ENCODE measurements at regions not wholly inside any gene's neighbourhood (a gene's known extent, or its start where the extent isn't known, plus 50 kb on each side); places are given as distances from the start of the nearest gene placed in this dataset.

- DNase-seq (peak in 1 of 10 donors; percentile 34), ATAC-seq (no peak)
- H3K4me1 Mint-ChIP-seq, result peaks cover 0 to 2% (median 0%) of the 10 kb centered on the region in 4 donors
- POLR2A ChIA-PET, result no interaction called here
- H3K27me3 Mint-ChIP-seq, result peaks cover 6 to 34% (median 28%) of the 10 kb centered on the region in 5 donors
- H3K27ac Mint-ChIP-seq, result peak overlapping the region in 1 of 10 donors; percentile 43
- no peak overlapping the region for H3K4me3 Mint-ChIP-seq
- H3K9me3 Mint-ChIP-seq, result no peaks in the 10 kb centered on the region
- no peaks in the 10 kb centered on the region for H3K36me3 Mint-ChIP-seq
These were observed 84.4 kb downstream of the PLXNA1 start for GRCh38 chr3:127067116-127067910.

- DNase-seq (peak in 1 of 10 donors; percentile 38), ATAC-seq (no peak)
- Mint-ChIP-seq H3K27ac (no peak overlapping the region), H3K4me3 (no peak overlapping the region), H3K9me3 (no peaks in the 10 kb centered on the region), H3K36me3 (no peaks in the 10 kb centered on the region), H3K4me1 (peaks cover 0 to 2% (median 0%) of the 10 kb centered on the region in 4 donors), H3K27me3 (peaks cover 3 to 31% (median 25%) of the 10 kb centered on the region in 5 donors)
- POLR2A ChIA-PET, result no interaction called here
These were observed 85.3 kb downstream of the PLXNA1 start for GRCh38 chr3:127068111-127068810.

- H3K27ac Mint-ChIP-seq, result no peak overlapping the region
These were observed 86.0 kb downstream of the PLXNA1 start for GRCh38 chr3:127068871-127069270.

GRCh38 chr3:127069814-127070440 lies 87.0 kb downstream of the PLXNA1 start:
- no peak overlapping the region for H3K27ac Mint-ChIP-seq
- no peaks in the 10 kb centered on the region for H3K36me3 Mint-ChIP-seq
- POLR2A ChIA-PET, result no interaction called here
- ATAC-seq (no peak), DNase-seq (no peak)
- no peak overlapping the region for H3K4me3 Mint-ChIP-seq
- no peaks in the 10 kb centered on the region for H3K9me3 Mint-ChIP-seq
- peaks cover 3 to 28% (median 19%) of the 10 kb centered on the region in 5 donors for H3K27me3 Mint-ChIP-seq
- H3K4me1 Mint-ChIP-seq, result peaks cover 0 to 3% (median 0%) of the 10 kb centered on the region in 4 donors

More at GRCh38 chr3:127068871-127069270, 86.0 kb downstream of the PLXNA1 start:
- ATAC-seq (no peak), DNase-seq (peak in 1 of 10 donors; percentile 18)
- Mint-ChIP-seq H3K4me1 (peaks cover 0 to 2% (median 0%) of the 10 kb centered on the region in 4 donors), H3K9me3 (no peaks in the 10 kb centered on the region), H3K36me3 (no peaks in the 10 kb centered on the region), H3K4me3 (no peak overlapping the region), H3K27me3 (peaks cover 3 to 30% (median 21%) of the 10 kb centered on the region in 5 donors)
- POLR2A ChIA-PET, result no interaction called here

- H3K36me3 Mint-ChIP-seq, result no peaks in the 10 kb centered on the region
- H3K4me1 Mint-ChIP-seq, result peaks cover 0 to 6% (median 0%) of the 10 kb centered on the region in 4 donors
- H3K27ac Mint-ChIP-seq, result no peak overlapping the region
- ATAC-seq (no peak), DNase-seq (peak in 1 of 10 donors; percentile 45)
- POLR2A ChIA-PET, result no interaction called here
- H3K27me3 Mint-ChIP-seq, result peaks cover 3 to 26% (median 16%) of the 10 kb centered on the region in 5 donors
- no peaks in the 10 kb centered on the region for H3K9me3 Mint-ChIP-seq
- no peak overlapping the region for H3K4me3 Mint-ChIP-seq
These were observed 87.9 kb downstream of the PLXNA1 start for GRCh38 chr3:127070776-127071175.

GRCh38 chr3:127071597-127072001 lies 88.7 kb downstream of the PLXNA1 start:
- peaks cover 0 to 6% (median 0%) of the 10 kb centered on the region in 4 donors for H3K4me1 Mint-ChIP-seq
- DNase-seq (peak in 1 of 10 donors; percentile 30), ATAC-seq (no peak)
- no peaks in the 10 kb centered on the region for H3K9me3 Mint-ChIP-seq
- no peak overlapping the region for H3K4me3 Mint-ChIP-seq
- H3K27ac Mint-ChIP-seq, result no peak overlapping the region
- no peaks in the 10 kb centered on the region for H3K36me3 Mint-ChIP-seq
- H3K27me3 Mint-ChIP-seq, result peaks cover 3 to 20% (median 9%) of the 10 kb centered on the region in 5 donors
- POLR2A ChIA-PET, result no interaction called here

GRCh38 chr3:127072221-127072771 lies 89.4 kb downstream of the PLXNA1 start:
- H3K27ac Mint-ChIP-seq, result no peak overlapping the region
- no peaks in the 10 kb centered on the region for H3K9me3 Mint-ChIP-seq
- peaks cover under 1 to 15% (median 6%) of the 10 kb centered on the region in 5 donors for H3K27me3 Mint-ChIP-seq
- POLR2A ChIA-PET, result no interaction called here
- H3K4me1 Mint-ChIP-seq, result peaks cover 0 to 6% (median 0%) of the 10 kb centered on the region in 4 donors
- no peak overlapping the region for H3K4me3 Mint-ChIP-seq
- H3K36me3 Mint-ChIP-seq, result no peaks in the 10 kb centered on the region
- ATAC-seq (no peak), DNase-seq (peak in 1 of 10 donors; percentile 56)

GRCh38 chr3:127072971-127073783 lies 90.3 kb downstream of the PLXNA1 start:
- peak in 1 of 10 donors; percentile 53 for DNase-seq
- ATAC-seq, result no peak
- no peak overlapping the region for H3K4me3 Mint-ChIP-seq
- H3K27me3 Mint-ChIP-seq, result peaks cover 0 to 9% (median 6%) of the 10 kb centered on the region in 5 donors
- POLR2A ChIA-PET, result no interaction called here
- H3K9me3 Mint-ChIP-seq, result no peaks in the 10 kb centered on the region
- H3K27ac Mint-ChIP-seq, result no peak overlapping the region
- H3K4me1 Mint-ChIP-seq, result peaks cover 0 to 6% (median 0%) of the 10 kb centered on the region in 4 donors
- no peaks in the 10 kb centered on the region for H3K36me3 Mint-ChIP-seq

GRCh38 chr3:127073941-127074820 lies 91.3 kb downstream of the PLXNA1 start:
- Mint-ChIP-seq H3K27me3 (peaks cover 0 to 7% (median 5%) of the 10 kb centered on the region in 5 donors), H3K4me1 (peaks cover 0 to 6% (median 0%) of the 10 kb centered on the region in 4 donors), H3K27ac (peak overlapping the region in 1 of 10 donors; percentile 84), H3K9me3 (no peaks in the 10 kb centered on the region), H3K36me3 (no peaks in the 10 kb centered on the region), H3K4me3 (no peak overlapping the region)
- no peak for ATAC-seq
- POLR2A ChIA-PET, result no interaction called here
- DNase-seq, result peak in 1 of 10 donors; percentile 59

GRCh38 chr3:127074900-127075360 lies 92.0 kb downstream of the PLXNA1 start:
- H3K9me3 Mint-ChIP-seq, result no peaks in the 10 kb centered on the region
- H3K4me1 Mint-ChIP-seq, result peaks cover 0 to 6% (median 0%) of the 10 kb centered on the region in 4 donors
- POLR2A ChIA-PET, result no interaction called here
- no peak overlapping the region for H3K4me3 Mint-ChIP-seq
- peak overlapping the region in 1 of 10 donors; percentile 79 for H3K27ac Mint-ChIP-seq
- no peaks in the 10 kb centered on the region for H3K36me3 Mint-ChIP-seq
- H3K27me3 Mint-ChIP-seq, result peaks cover 0 to 4% (median 2%) of the 10 kb centered on the region in 5 donors
- no peak for ATAC-seq
- peak in 1 of 10 donors; percentile 51 for DNase-seq

Data from naive thymus-derived CD8-positive, alpha-beta T cell (primary cell).